CD4-positive, CD25-positive, alpha-beta regulatory T cell (primary cell): ENCODE measurements at regions not wholly inside any gene's neighbourhood (a gene's known extent, or its start where the extent isn't known, plus 50 kb on each side); places are given as distances from the start of the nearest gene placed in this dataset.

Experiments
- ATAC-seq, 2 donors: fragments of 150-1000 bp; cut with Tn5 transposase; one replicate each; pipeline ENCODE4 v1.10.0; 2021; ENCODE audit warnings: low read depth in 2 of 2, moderate number of reproducible peaks in 2 of 2, moderate library complexity in 1 of 2
- DNase-seq, 3 donors: peaks; one replicate each; pipeline versions ENCODE4 v3.0.0 to v3.0.0-alpha.2; 2012 to 2022; ENCODE audit warnings: mixed read lengths in 1 of 3
- H3K27ac ChIP-seq: one replicate; pipeline ENCODE4 v1.7.0; 2013; ENCODE audit warnings: mild to moderate bottlenecking, low read length; ENCODE audit not compliant: insufficient read depth, poor library complexity, severe bottlenecking
- H3K27me3 ChIP-seq: one replicate; pipeline ENCODE4 v1.7.0; 2013; ENCODE audit warnings: low read length; ENCODE audit not compliant: control insufficient read depth, insufficient read depth
- H3K36me3 ChIP-seq: one replicate; pipeline ENCODE4 v1.7.0; 2013; ENCODE audit warnings: mild to moderate bottlenecking, low read length, moderate library complexity; ENCODE audit not compliant: control insufficient read depth, insufficient read depth
- H3K4me1 ChIP-seq: 2 replicates; pipeline ENCODE4 v1.7.0; 2013; ENCODE audit warnings: mild to moderate bottlenecking, low read length; ENCODE audit not compliant: insufficient read depth, control insufficient read depth, poor library complexity, severe bottlenecking
- H3K4me3 ChIP-seq: one replicate; pipeline ENCODE4 v1.7.0; 2013; ENCODE audit warnings: low read depth, mild to moderate bottlenecking, low read length, moderate library complexity
- H3K9me3 ChIP-seq, 2 experiments: 1 replicate in 1 of 2; 2 replicates in 1 of 2; pipeline ENCODE4 v1.7.0; 2013; ENCODE audit warnings: low read length in 2 of 2, mild to moderate bottlenecking in 1 of 2, moderate library complexity in 1 of 2; ENCODE audit not compliant: control insufficient read depth in 2 of 2
- H3K27ac Mint-ChIP-seq, 3 donors: one replicate each; pipeline ENCODE4 v1.8.0; 2020 to 2022; ENCODE audit warnings: mild to moderate bottlenecking in 3 of 3, mixed read lengths in 3 of 3, moderate library complexity in 2 of 3
- H3K27me3 Mint-ChIP-seq: one replicate; pipeline ENCODE4 v1.8.0; 2022; ENCODE audit warnings: mild to moderate bottlenecking, mixed read lengths
- H3K36me3 Mint-ChIP-seq: one replicate; pipeline ENCODE4 v1.8.0; 2020; ENCODE audit warnings: mixed read lengths
- H3K4me1 Mint-ChIP-seq, 4 donors: one replicate each; pipeline ENCODE4 v1.8.0; 2020 to 2022; ENCODE audit warnings: mixed read lengths in 4 of 4, mild to moderate bottlenecking in 1 of 4
- H3K4me3 Mint-ChIP-seq, 4 donors: one replicate each; pipeline ENCODE4 v1.8.0; 2020 to 2022; ENCODE audit warnings: mild to moderate bottlenecking in 4 of 4, mixed read lengths in 4 of 4, moderate library complexity in 3 of 4
- H3K9me3 Mint-ChIP-seq, 7 donors: one replicate each; pipeline ENCODE4 v1.8.0; 2020 to 2022; ENCODE audit warnings: mixed read lengths in 7 of 7, mild to moderate bottlenecking in 3 of 7, moderate library complexity in 2 of 7

GRCh38 chr2:18829251-18829902 lies 240.0 kb upstream of the NT5C1B start:
- Mint-ChIP-seq H3K27ac (no peak overlapping the region), H3K9me3 (peaks cover 0 to 3% (median 0%) of the 10 kb centered on the region in 7 donors), H3K27me3 (no peaks in the 10 kb centered on the region), H3K36me3 (peaks cover 4% of the 10 kb centered on the region), H3K4me1 (no peaks in the 10 kb centered on the region), H3K4me3 (no peak overlapping the region)
- Histone ChIP-seq H3K27me3 (no peaks in the 10 kb centered on the region), H3K4me3 (no peak overlapping the region), H3K4me1 (no peaks in the 10 kb centered on the region), H3K36me3 (no peaks in the 10 kb centered on the region), H3K9me3 (no peaks in the 10 kb centered on the region), H3K27ac (no peak overlapping the region)
- ATAC-seq: no peak
- no peak for DNase-seq

- Mint-ChIP-seq H3K27me3 (no peaks in the 10 kb centered on the region), H3K36me3 (peaks cover 2% of the 10 kb centered on the region), H3K4me1 (no peaks in the 10 kb centered on the region), H3K9me3 (peaks cover 0 to 3% (median 0%) of the 10 kb centered on the region in 7 donors), H3K27ac (no peak overlapping the region), H3K4me3 (no peak overlapping the region)
- DNase-seq (no peak), ATAC-seq (no peak)
- Histone ChIP-seq H3K9me3 (no peaks in the 10 kb centered on the region), H3K27ac (no peak overlapping the region), H3K4me3 (no peak overlapping the region), H3K27me3 (no peaks in the 10 kb centered on the region), H3K4me1 (no peaks in the 10 kb centered on the region), H3K36me3 (no peaks in the 10 kb centered on the region)
Measured at GRCh38 chr2:18828296-18828695, 238.9 kb upstream of the NT5C1B start.

GRCh38 chr2:18825838-18826237 lies 236.5 kb upstream of the NT5C1B start:
- H3K9me3 ChIP-seq: no peaks in the 10 kb centered on the region
- H3K27ac ChIP-seq: no peak overlapping the region
- Mint-ChIP-seq H3K27me3 (no peaks in the 10 kb centered on the region), H3K4me3 (no peak overlapping the region), H3K4me1 (no peaks in the 10 kb centered on the region), H3K27ac (no peak overlapping the region), H3K9me3 (peaks cover 0 to 3% (median 0%) of the 10 kb centered on the region in 7 donors), H3K36me3 (no peaks in the 10 kb centered on the region)
- H3K4me3 ChIP-seq: no peak overlapping the region
- no peaks in the 10 kb centered on the region for H3K4me1 ChIP-seq
- no peak for DNase-seq
- ATAC-seq: no peak
- no peaks in the 10 kb centered on the region for H3K27me3 ChIP-seq
- no peaks in the 10 kb centered on the region for H3K36me3 ChIP-seq

- H3K4me3 ChIP-seq: no peak overlapping the region
- DNase-seq (no peak), ATAC-seq (no peak)
- Mint-ChIP-seq H3K36me3 (no peaks in the 10 kb centered on the region), H3K27me3 (no peaks in the 10 kb centered on the region), H3K4me3 (no peak overlapping the region), H3K27ac (no peak overlapping the region), H3K4me1 (no peaks in the 10 kb centered on the region), H3K9me3 (peaks cover 0 to 3% (median 0%) of the 10 kb centered on the region in 7 donors)
- H3K4me1 ChIP-seq: no peaks in the 10 kb centered on the region
- H3K36me3 ChIP-seq: no peaks in the 10 kb centered on the region
- no peaks in the 10 kb centered on the region for H3K9me3 ChIP-seq
- no peaks in the 10 kb centered on the region for H3K27me3 ChIP-seq
- no peak overlapping the region for H3K27ac ChIP-seq
Measured at GRCh38 chr2:18824915-18825314, 235.5 kb upstream of the NT5C1B start.

- Histone ChIP-seq H3K4me1 (no peaks in the 10 kb centered on the region), H3K9me3 (no peaks in the 10 kb centered on the region), H3K27me3 (no peaks in the 10 kb centered on the region), H3K4me3 (no peak overlapping the region), H3K27ac (no peak overlapping the region), H3K36me3 (no peaks in the 10 kb centered on the region)
- H3K4me3 Mint-ChIP-seq: no peak overlapping the region
- no peaks in the 10 kb centered on the region for H3K4me1 Mint-ChIP-seq
- no peaks in the 10 kb centered on the region for H3K36me3 Mint-ChIP-seq
- peak overlapping the region in 1 of 3 donors; percentile 76 for H3K27ac Mint-ChIP-seq
- H3K9me3 Mint-ChIP-seq: peaks cover 0 to 3% (median 0%) of the 10 kb centered on the region in 7 donors
- ATAC-seq (no peak), DNase-seq (no peak)
- H3K27me3 Mint-ChIP-seq: no peaks in the 10 kb centered on the region
Measured at GRCh38 chr2:18824325-18824790, 235.0 kb upstream of the NT5C1B start.

- no peaks in the 10 kb centered on the region for H3K9me3 ChIP-seq
- Mint-ChIP-seq H3K4me1 (no peaks in the 10 kb centered on the region), H3K36me3 (no peaks in the 10 kb centered on the region), H3K4me3 (no peak overlapping the region), H3K27ac (no peak overlapping the region), H3K27me3 (no peaks in the 10 kb centered on the region), H3K9me3 (peaks cover 0 to 3% (median 0%) of the 10 kb centered on the region in 7 donors)
- H3K27me3 ChIP-seq: no peaks in the 10 kb centered on the region
- no peak overlapping the region for H3K4me3 ChIP-seq
- H3K36me3 ChIP-seq: no peaks in the 10 kb centered on the region
- H3K27ac ChIP-seq: no peak overlapping the region
- no peaks in the 10 kb centered on the region for H3K4me1 ChIP-seq
- DNase-seq: no peak
- ATAC-seq: no peak
Measured at GRCh38 chr2:18821431-18821830, 232.1 kb upstream of the NT5C1B start.

- no peaks in the 10 kb centered on the region for H3K36me3 Mint-ChIP-seq
- Histone ChIP-seq H3K36me3 (no peaks in the 10 kb centered on the region), H3K4me3 (no peak overlapping the region), H3K27me3 (no peaks in the 10 kb centered on the region), H3K4me1 (no peaks in the 10 kb centered on the region), H3K27ac (no peak overlapping the region), H3K9me3 (no peaks in the 10 kb centered on the region)
- H3K4me3 Mint-ChIP-seq: no peak overlapping the region
- no peak for DNase-seq
- H3K9me3 Mint-ChIP-seq: peaks cover 0 to 3% (median 0%) of the 10 kb centered on the region in 7 donors
- no peak for ATAC-seq
- no peak overlapping the region for H3K27ac Mint-ChIP-seq
- no peaks in the 10 kb centered on the region for H3K27me3 Mint-ChIP-seq
- no peaks in the 10 kb centered on the region for H3K4me1 Mint-ChIP-seq
Measured at GRCh38 chr2:18820966-18821365, 231.6 kb upstream of the NT5C1B start.

GRCh38 chr2:18819566-18819965 lies 230.2 kb upstream of the NT5C1B start:
- no peaks in the 10 kb centered on the region for H3K9me3 ChIP-seq
- H3K36me3 ChIP-seq: no peaks in the 10 kb centered on the region
- H3K27me3 ChIP-seq: no peaks in the 10 kb centered on the region
- no peaks in the 10 kb centered on the region for H3K27me3 Mint-ChIP-seq
- no peak overlapping the region for H3K4me3 ChIP-seq
- no peak overlapping the region for H3K4me3 Mint-ChIP-seq
- no peaks in the 10 kb centered on the region for H3K4me1 Mint-ChIP-seq
- DNase-seq (no peak), ATAC-seq (no peak)
- peaks cover 0 to 2% (median 0%) of the 10 kb centered on the region in 7 donors for H3K9me3 Mint-ChIP-seq
- H3K27ac Mint-ChIP-seq: no peak overlapping the region
- H3K4me1 ChIP-seq: no peaks in the 10 kb centered on the region
- no peak overlapping the region for H3K27ac ChIP-seq
- H3K36me3 Mint-ChIP-seq: no peaks in the 10 kb centered on the region
